GM19468 (cell line): ENCODE measurements at regions not wholly inside any gene's neighbourhood (a gene's known extent, or its start where the extent isn't known, plus 50 kb on each side); places are given as distances from the start of the nearest gene placed in this dataset.
A peak's percentile ranks its signal among the peaks of the same experiment; 100 is the strongest.
"Not testable (repeated sequence)": the region's sequence is repeated elsewhere in the genome, so short reads cannot be mapped to it uniquely, and the experiment has no call there.

ENCODE experiments used
- ATAC-seq: cut with Tn5 transposase; IDR thresholded peaks from one replicate; pipeline ENCODE4 v1.9.1; 2021; ENCODE audit warnings: mild to moderate bottlenecking, moderate library complexity, moderate number of reproducible peaks; ENCODE audit not compliant: unreplicated experiment; ENCODE audit errors: extremely low read depth

GRCh38 chr1:209105701-209106100 is 477.8 kb upstream of the CAMK1G start:
- no peak for ATAC-seq

DNA sequence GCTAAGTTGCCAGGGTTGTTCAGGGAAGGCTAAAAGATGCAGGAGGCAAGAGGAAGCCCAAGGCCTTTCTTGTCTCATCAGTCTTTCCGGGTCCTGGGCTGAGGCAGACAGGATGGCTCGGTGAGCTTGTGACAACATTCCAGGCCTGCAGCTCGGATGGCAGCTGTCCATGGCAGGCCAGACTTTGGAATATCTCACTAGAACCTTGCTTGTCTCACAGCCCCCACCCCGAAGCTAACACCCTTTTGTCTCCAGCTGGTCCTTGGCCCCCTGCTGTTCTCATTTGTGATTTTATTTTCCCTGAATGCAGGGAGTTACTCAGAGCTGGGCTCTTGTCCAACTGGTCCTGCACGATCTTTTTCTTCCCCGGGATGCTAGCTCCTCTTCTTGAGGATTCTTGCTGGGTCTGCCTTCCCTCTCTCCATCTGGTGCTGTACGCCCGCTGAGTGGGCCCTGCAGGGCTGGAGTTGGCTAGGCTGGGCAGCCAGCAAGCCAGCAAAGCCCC is 477.2 kb upstream of the CAMK1G start:
- no peak for ATAC-seq

GRCh38 chr1:209106861-209107260 is 476.7 kb upstream of the CAMK1G start:
- no peak for ATAC-seq

GRCh38 chr1:209107535-209107934 is 476.0 kb upstream of the CAMK1G start:
- ATAC-seq = peak; percentile 33

DNA sequence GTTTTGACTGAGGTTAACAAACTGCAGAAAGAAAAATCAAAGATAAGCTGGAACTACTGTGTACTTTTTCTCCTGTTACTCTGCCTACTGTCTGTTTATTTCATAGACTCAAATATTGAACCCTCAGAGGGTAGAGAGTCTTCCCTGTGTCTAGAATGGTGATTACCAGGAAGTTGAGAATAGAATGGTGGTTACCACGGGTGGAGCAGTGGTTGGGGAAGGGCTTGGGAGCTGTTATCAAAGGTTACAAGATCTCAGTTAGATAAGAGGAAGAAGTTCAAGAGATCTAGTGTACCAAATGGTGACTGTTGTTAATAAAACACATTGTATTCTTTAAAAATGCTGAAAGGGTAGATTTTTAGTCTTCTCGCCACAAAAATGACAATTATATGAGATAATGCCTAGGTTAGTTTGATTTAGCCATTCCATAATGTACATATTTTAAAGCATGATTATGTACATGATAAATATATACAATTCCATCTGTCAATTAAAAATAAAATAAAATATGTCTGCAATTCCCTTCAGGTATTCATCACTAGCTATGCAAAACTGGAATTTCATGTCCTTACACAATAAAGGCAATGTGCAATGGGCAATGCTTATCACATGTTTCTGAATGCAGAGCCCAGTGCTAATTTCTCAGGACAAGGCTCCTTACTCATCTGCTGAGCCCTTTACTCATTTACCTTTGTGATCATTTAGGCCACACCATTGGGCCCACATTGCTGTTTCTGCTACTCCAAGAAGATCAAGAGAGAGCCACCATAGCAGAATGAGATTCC is 474.3 kb upstream of the CAMK1G start:
- ATAC-seq = no peak

DNA sequence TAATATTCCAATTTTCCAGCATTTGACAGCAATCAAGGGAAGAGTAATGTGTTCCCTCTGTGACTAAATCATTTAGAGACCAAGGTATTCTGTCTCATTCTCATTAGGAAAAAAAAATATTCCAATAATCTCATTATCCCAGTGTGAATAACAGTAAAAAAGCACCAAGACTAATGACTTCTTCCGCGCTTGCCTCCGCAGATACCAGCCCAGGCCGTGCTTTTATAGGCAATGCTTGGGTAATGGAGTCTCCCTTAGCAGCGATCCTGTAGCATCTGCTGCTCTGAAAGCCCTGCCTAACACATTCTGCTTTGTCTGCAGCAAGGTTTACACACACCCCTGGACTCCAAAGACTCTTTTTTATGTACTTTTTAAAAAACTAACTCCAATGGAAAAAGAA is 470.0 kb upstream of the CAMK1G start:
- no peak for ATAC-seq

DNA sequence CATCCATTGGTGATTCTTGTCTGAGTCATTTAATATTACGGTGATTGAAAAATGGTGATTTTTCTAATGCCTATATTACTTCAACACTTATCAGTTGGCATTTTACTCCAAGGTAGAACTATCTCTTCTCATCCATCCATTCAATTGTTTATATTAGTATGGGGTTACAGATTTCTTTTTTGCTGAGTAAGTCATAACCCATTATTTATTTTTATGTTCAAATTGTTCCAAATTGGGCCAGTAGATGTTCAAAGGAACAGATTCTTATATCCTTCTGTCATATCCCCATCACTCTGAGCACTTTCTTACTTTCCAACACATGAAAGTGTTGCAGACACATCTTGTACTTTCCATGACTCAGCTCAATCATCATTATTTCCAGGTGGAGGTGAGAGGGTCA is 466.8 kb upstream of the CAMK1G start:
- no peak for ATAC-seq

DNA sequence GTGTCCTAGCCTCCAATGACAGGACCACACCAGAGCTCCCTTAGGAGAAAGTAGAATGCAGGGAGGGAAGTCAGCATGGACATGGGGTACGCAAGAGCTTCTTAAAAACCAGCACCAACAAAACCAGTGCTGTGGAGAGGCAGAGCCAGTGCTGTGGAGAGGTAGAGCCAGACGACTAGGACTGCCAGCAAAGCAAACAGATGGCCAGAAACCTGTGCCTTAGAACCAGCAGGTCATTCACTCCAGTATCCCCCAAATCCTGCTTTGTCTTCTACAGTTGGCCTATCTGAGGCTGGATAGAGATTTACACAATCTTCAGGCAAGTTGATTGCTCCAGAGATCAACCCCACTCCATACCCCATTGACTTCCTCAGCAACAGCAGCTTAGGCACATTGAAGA is 459.9 kb upstream of the CAMK1G start:
- no peak for ATAC-seq

- not testable (repeated sequence) for ATAC-seq
Observed at GRCh38 chr1:209129091-209129490, 454.4 kb upstream of the CAMK1G start.

DNA sequence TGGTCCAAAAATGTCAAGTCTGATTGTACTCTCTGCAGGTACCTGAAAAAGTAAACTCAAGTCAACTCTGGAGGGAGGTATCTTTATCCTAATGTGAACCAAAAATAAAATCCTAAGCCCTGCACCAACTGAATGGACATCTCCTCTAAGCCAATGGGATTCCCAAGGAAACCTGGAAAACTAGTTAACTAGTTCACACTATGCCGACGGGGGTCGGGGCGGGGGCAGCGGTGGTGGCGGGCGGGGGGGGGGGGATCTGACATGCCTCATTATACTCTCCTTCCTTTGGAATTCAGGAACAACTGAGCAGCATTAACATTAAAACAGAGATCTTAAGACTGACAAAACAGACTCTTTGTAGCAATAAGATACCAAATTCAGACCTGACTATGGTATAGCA is 452.6 kb upstream of the CAMK1G start:
- no peak for ATAC-seq

DNA sequence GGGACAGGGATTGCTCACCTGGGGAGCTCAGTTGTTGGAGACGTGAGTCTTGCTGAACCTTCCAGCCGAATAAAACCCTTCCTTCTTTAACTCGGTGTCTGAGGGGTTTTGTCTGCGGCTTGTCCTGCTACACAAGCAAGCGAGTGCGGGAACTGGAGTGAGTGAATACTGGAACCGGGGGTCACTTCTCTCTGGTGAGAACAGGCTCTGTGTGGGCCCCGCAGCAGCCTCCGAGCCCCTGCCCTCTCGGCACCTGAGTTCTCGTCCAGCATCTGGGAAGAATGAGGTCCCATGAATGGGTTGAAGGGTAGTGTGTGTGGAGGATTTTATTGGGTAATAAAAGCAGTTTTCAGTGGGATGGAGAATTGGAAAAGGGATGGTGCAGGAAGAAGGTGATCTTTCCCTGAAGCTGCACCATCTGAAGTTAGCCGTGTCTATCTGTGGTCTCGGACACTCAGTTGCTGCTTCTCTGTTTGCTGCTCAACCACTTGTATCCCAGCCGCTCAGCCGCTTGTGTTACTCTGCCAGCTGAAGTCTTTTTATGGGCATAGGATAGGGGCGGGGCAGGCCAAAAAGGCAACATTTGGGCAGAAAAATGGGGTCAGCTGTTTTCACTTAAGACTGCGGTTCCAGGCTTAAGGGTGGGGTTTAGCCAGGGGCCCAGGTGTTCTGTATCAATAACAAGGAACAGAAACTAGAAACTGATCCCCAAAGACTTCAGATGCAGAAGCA is 450.6 kb upstream of the CAMK1G start:
- ATAC-seq = no peak

GRCh38 chr1:209134001-209134400 is 449.5 kb upstream of the CAMK1G start:
- no peak for ATAC-seq

DNA sequence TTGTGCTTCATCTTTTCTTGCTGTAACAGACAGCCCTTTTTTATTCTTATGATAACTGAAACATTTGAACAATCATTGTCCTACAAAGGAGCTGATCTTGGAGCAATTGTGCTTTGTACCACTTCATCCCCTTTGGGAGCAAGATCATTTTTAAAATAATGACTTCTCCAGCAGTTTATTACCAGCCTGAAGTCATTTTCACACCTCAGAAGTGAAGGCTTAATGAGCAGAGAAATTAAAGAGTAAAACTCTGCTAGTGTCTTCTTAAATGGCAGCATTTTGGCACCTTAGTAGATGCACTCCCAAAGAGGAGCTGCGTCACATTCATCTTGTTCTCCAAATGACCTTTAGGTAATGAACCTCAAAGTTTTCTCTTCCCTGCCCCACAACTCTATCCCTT is 439.6 kb upstream of the CAMK1G start:
- no peak for ATAC-seq

- no peak for ATAC-seq
Observed at GRCh38 chr1:209150114-209150513, 433.4 kb upstream of the CAMK1G start.

DNA sequence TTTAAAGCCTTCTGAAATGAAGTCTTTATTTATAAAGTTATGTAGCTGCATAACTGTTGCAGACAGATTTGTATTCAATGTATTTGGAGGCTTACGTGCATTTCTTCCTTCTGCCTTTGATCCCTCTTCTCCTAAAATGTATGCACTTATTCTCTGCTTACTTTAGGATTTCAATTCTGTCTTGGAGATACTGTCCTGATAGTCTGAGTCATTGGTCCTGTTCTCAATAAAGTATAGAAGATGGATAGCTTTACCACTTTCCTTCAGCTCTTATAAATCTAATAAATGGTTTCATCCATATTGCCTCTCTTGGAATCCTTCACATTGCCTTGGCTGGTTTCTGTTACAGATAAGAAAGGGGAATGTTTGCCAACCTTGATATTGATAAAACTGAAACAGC is 430.1 kb upstream of the CAMK1G start:
- no peak for ATAC-seq

GRCh38 chr1:209154912-209155311 is 428.6 kb upstream of the CAMK1G start:
- ATAC-seq = no peak

DNA sequence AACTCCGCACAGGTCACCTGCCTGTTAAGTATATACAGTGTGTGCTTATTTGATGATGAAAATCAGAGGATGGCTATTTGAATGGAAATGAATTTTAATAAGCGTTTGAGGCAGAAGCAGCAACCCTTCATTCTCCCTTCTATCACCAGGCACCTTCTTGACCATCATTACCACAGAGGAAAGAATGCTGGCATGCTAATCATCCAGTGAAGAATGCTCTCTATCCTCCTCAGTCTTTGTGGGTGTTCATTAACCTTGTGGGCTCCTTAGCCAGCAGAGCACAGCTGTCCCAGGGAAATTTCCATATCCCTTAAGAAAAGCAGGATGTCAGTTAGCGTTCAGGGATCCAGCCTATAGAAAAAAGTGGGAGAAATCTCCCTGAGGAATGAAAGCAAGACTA is 428.0 kb upstream of the CAMK1G start:
- no peak for ATAC-seq

DNA sequence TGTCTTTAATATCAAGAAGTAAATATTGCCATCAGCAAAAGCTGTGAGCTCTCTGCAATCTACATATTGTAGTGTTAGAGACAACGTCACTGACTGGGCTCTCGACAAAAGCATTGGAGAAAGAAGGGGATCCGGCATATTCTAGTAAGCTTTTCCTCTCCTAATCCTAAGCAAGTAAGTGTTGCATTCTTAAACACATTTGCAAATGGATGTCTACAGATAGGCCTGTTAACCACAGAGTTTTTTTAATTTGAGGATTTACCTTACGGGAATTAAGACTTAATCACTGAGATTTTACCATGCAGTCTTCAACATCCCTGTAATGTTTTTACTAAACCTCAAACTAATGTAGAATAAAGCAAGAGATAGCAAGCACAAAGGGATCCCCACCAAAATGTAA is 426.5 kb upstream of the CAMK1G start:
- ATAC-seq = no peak

- no peak for ATAC-seq
Observed at GRCh38 chr1:209157546-209158249, 425.8 kb upstream of the CAMK1G start.

GRCh38 chr1:209158851-209159250 is 424.7 kb upstream of the CAMK1G start:
- no peak for ATAC-seq

DNA sequence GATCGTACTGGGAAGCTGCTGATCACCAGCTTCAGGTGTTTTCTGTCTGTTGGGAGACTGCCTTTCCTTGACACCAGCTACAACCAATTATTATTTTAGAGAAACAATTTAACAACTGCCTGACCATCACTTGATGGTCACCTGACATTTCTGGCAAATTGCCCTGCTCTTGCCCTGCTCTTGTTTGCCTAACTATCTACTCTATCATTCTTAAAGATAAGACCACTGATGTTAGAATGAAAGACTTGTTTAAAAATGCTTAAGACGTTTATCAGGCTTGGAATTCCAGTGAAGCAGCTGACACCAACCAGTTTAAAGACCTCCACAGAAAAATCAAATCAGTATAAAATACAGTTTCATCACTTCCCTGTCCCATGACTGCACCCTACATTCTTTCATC is 423.3 kb upstream of the CAMK1G start:
- ATAC-seq = no peak
